Vagina (tissue), 2 donors: ENCODE measurements at regions not wholly inside any gene's neighbourhood (a gene's known extent, or its start where the extent isn't known, plus 50 kb on each side); places are given as distances from the start of the nearest gene placed in this dataset.

Source experiments
- POLR2A ChIP-seq, 2 donors: fragments of 450-650 bp; IDR thresholded peaks; one replicate each; pipeline ENCODE4 v1.6.1; 2017; ENCODE audit warnings: antibody characterized with exemption in 2 of 2, mild to moderate bottlenecking in 2 of 2, moderate library complexity in 2 of 2
- POLR2AphosphoS5 ChIP-seq, 2 donors: sonication (generic); formaldehyde crosslinking; IDR thresholded peaks; one replicate each; pipeline ENCODE4 v1.9.0; 2017; ENCODE audit warnings: antibody characterized with exemption in 2 of 2, mild to moderate bottlenecking in 2 of 2, low read depth in 1 of 2; ENCODE audit not compliant: insufficient read depth in 1 of 2
- TF ChIP-seq, protein P1 (sequence below), 3 experiments: fragments of 450-650 bp in 2 of 3; fragments of 200-600 bp in 1 of 3; sonication (generic) in 1 of 3; IDR thresholded peaks; one replicate each; pipeline ENCODE4 v1.5.1; 2017 to 2019; ENCODE audit warnings: antibody characterized with exemption in 3 of 3, mild to moderate bottlenecking in 2 of 3, moderate library complexity in 2 of 3

- TF ChIP-seq, protein P1, sequence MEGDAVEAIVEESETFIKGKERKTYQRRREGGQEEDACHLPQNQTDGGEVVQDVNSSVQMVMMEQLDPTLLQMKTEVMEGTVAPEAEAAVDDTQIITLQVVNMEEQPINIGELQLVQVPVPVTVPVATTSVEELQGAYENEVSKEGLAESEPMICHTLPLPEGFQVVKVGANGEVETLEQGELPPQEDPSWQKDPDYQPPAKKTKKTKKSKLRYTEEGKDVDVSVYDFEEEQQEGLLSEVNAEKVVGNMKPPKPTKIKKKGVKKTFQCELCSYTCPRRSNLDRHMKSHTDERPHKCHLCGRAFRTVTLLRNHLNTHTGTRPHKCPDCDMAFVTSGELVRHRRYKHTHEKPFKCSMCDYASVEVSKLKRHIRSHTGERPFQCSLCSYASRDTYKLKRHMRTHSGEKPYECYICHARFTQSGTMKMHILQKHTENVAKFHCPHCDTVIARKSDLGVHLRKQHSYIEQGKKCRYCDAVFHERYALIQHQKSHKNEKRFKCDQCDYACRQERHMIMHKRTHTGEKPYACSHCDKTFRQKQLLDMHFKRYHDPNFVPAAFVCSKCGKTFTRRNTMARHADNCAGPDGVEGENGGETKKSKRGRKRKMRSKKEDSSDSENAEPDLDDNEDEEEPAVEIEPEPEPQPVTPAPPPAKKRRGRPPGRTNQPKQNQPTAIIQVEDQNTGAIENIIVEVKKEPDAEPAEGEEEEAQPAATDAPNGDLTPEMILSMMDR (IDR thresholded peaks at IDR 0.05), result no peak
- TF ChIP-seq POLR2A (IDR thresholded peaks at IDR 0.05) (no peak), POLR2AphosphoS5 (IDR thresholded peaks at IDR 0.05; ENCODE audit: insufficient read depth in 1 of 2, low read depth in 1 of 2) (no peak)
Observed at GRCh38 chr1:196114193-196114592, 494.0 kb downstream of the KCNT2 start.
